Breast epithelium (tissue), 3 donors: ENCODE measurements at regions not wholly inside any gene's neighbourhood (a gene's known extent, or its start where the extent isn't known, plus 50 kb on each side); places are given as distances from the start of the nearest gene placed in this dataset.

Source experiments
- CTCF ChIP-seq, 3 donors: fragments of 450-650 bp; IDR thresholded peaks; one replicate each; pipeline ENCODE4 v1.5.1; 2016 to 2017; ENCODE audit warnings: antibody characterized with exemption in 3 of 3, mild to moderate bottlenecking in 3 of 3, moderate library complexity in 3 of 3
- POLR2A ChIP-seq: fragments of 450-650 bp; IDR thresholded peaks from one replicate; pipeline ENCODE4 v1.6.1; 2016; ENCODE audit warnings: antibody characterized with exemption, mild to moderate bottlenecking, moderate library complexity
- POLR2AphosphoS5 ChIP-seq, 3 donors: sonication (generic); formaldehyde crosslinking; IDR thresholded peaks; one replicate each; pipeline ENCODE4 v1.6.1; 2017; ENCODE audit warnings: antibody characterized with exemption in 3 of 3

GRCh38 chr20:48175261-48175660 is 390.0 kb upstream of the SULF2 start:
- no peak for TF ChIP-seq CTCF (IDR thresholded peaks at IDR 0.05)
- no peak for TF ChIP-seq POLR2AphosphoS5 (IDR thresholded peaks at IDR 0.05)
- no peak for TF ChIP-seq POLR2A
